Astrocyte (in vitro differentiated cells and primary cell): ENCODE measurements at regions not wholly inside any gene's neighbourhood (a gene's known extent, or its start where the extent isn't known, plus 50 kb on each side); places are given as distances from the start of the nearest gene placed in this dataset.

Experiments
- DNase-seq: peaks from one replicate; pipeline ENCODE4 v3.0.0-alpha.2; 2010; ENCODE audit warnings: low read depth
- FAIRE-seq: peaks from 2 replicates; lab custom pipeline; 2011; peaks lifted over from hg19 to GRCh38; lab: Jason Lieb, UNC
- H2AFZ ChIP-seq: 2 replicates; pipeline ENCODE4 v1.6.0; 2012; ENCODE audit warnings: low read depth, low read length, inconsistent platforms
- H3K27ac ChIP-seq: 2 replicates; pipeline ENCODE4 v1.5.1; 2011; ENCODE audit warnings: low read depth, low read length, inconsistent platforms
- H3K27me3 ChIP-seq: 2 replicates; pipeline ENCODE4 v1.6.0; 2011; ENCODE audit warnings: low read length, inconsistent platforms; ENCODE audit not compliant: insufficient read depth
- H3K36me3 ChIP-seq: 2 replicates; pipeline ENCODE4 v1.5.1; 2011; ENCODE audit warnings: low read length, inconsistent platforms; ENCODE audit not compliant: insufficient read depth
- H3K4me1 ChIP-seq: 2 replicates; pipeline ENCODE4 v1.5.1; 2011; ENCODE audit warnings: low read length, inconsistent platforms; ENCODE audit not compliant: insufficient read depth
- H3K4me2 ChIP-seq: 2 replicates; pipeline ENCODE4 v1.6.0; 2012; ENCODE audit warnings: low read length, inconsistent platforms
- H3K4me3 ChIP-seq: 2 replicates; pipeline ENCODE4 v1.5.1; 2011; ENCODE audit warnings: low read depth, mild to moderate bottlenecking, low read length, inconsistent platforms; ENCODE audit not compliant: insufficient read depth
- H3K79me2 ChIP-seq: 2 replicates; pipeline ENCODE4 v1.6.0; 2012; ENCODE audit warnings: mild to moderate bottlenecking, low read length, inconsistent platforms; ENCODE audit not compliant: insufficient read depth
- H3K9ac ChIP-seq: 2 replicates; pipeline ENCODE4 v1.6.0; 2012; ENCODE audit warnings: mild to moderate bottlenecking, low read length, inconsistent platforms
- H3K9me3 ChIP-seq: 2 replicates; pipeline ENCODE4 v1.5.1; 2012; ENCODE audit warnings: low read depth, mild to moderate bottlenecking, low read length, inconsistent platforms; ENCODE audit not compliant: insufficient read depth
- H4K20me1 ChIP-seq: 2 replicates; pipeline ENCODE4 v1.6.0; 2012; ENCODE audit warnings: low read length, inconsistent platforms; ENCODE audit not compliant: insufficient read depth
- H3K27ac Mint-ChIP-seq: one replicate; pipeline ENCODE4 v1.8.0; 2021; ENCODE audit warnings: mild to moderate bottlenecking, mixed read lengths; ENCODE audit not compliant: unreplicated experiment
- H3K27me3 Mint-ChIP-seq: one replicate; pipeline ENCODE4 v1.8.0; 2021; ENCODE audit warnings: low read depth, mixed read lengths; ENCODE audit not compliant: unreplicated experiment
- H3K36me3 Mint-ChIP-seq: one replicate; pipeline ENCODE4 v1.8.0; 2021; ENCODE audit warnings: low read depth, mixed read lengths; ENCODE audit not compliant: unreplicated experiment
- H3K4me1 Mint-ChIP-seq: one replicate; pipeline ENCODE4 v1.8.0; 2021; ENCODE audit warnings: low read depth, mixed read lengths; ENCODE audit not compliant: unreplicated experiment
- H3K4me3 Mint-ChIP-seq: one replicate; pipeline ENCODE4 v1.8.0; 2021; ENCODE audit warnings: mild to moderate bottlenecking, moderate library complexity, mixed read lengths; ENCODE audit not compliant: unreplicated experiment
- H3K9me3 Mint-ChIP-seq: one replicate; pipeline ENCODE4 v1.8.0; 2021; ENCODE audit warnings: mild to moderate bottlenecking, mixed read lengths; ENCODE audit not compliant: unreplicated experiment
- CTCF ChIP-seq: IDR thresholded peaks from 2 replicates; pipeline ENCODE4 v1.5.1; 2011; ENCODE audit warnings: low read depth, mild to moderate bottlenecking, inconsistent platforms, low read length, moderate library complexity; ENCODE audit not compliant: insufficient read depth
- EZH2 ChIP-seq: IDR thresholded peaks from 2 replicates; pipeline ENCODE4 v1.6.1; 2012; ENCODE audit warnings: mild to moderate bottlenecking, low read length, inconsistent platforms; ENCODE audit not compliant: insufficient read depth

GRCh38 chr11:90341986-90342385 is 119.1 kb upstream of the CHORDC1 start:
- no peak overlapping the region for H3K4me2 ChIP-seq
- no peaks in the 10 kb centered on the region for H4K20me1 ChIP-seq

GRCh38 chr11:90332415-90332814 is 109.6 kb upstream of the CHORDC1 start:
- Histone ChIP-seq H3K27ac (no peak overlapping the region), H3K4me1 (no peaks in the 10 kb centered on the region), H4K20me1 (no peaks in the 10 kb centered on the region), H3K27me3 (no peaks in the 10 kb centered on the region), H3K9ac (no peak overlapping the region), H3K79me2 (no peaks in the 10 kb centered on the region), H3K4me2 (no peak overlapping the region), H3K4me3 (no peak overlapping the region), H2AFZ (no peak overlapping the region), H3K9me3 (no peaks in the 10 kb centered on the region), H3K36me3 (no peaks in the 10 kb centered on the region)
- Mint-ChIP-seq H3K27ac (no peak overlapping the region), H3K36me3 (no peaks in the 10 kb centered on the region), H3K27me3 (no peaks in the 10 kb centered on the region), H3K4me1 (no peaks in the 10 kb centered on the region), H3K4me3 (no peak overlapping the region), H3K9me3 (no peaks in the 10 kb centered on the region)
- TF ChIP-seq EZH2, result no peak
- TF ChIP-seq CTCF, result no peak
- FAIRE-seq (no peak), DNase-seq (no peak)

More at GRCh38 chr11:90341986-90342385, 119.1 kb upstream of the CHORDC1 start:
- no peaks in the 10 kb centered on the region for H3K9me3 ChIP-seq
- no peaks in the 10 kb centered on the region for H3K27me3 Mint-ChIP-seq
- no peaks in the 10 kb centered on the region for H3K27me3 ChIP-seq
- H2AFZ ChIP-seq, result no peak overlapping the region
- TF ChIP-seq EZH2 (no peak), CTCF (no peak)
- no peak overlapping the region for H3K4me3 ChIP-seq
- H3K27ac Mint-ChIP-seq, result no peak overlapping the region
- H3K9ac ChIP-seq, result no peak overlapping the region
- no peak overlapping the region for H3K27ac ChIP-seq
- H3K36me3 ChIP-seq, result no peaks in the 10 kb centered on the region
- H3K79me2 ChIP-seq, result no peaks in the 10 kb centered on the region
- H3K4me3 Mint-ChIP-seq, result no peak overlapping the region
- H3K4me1 ChIP-seq, result no peaks in the 10 kb centered on the region
- no peaks in the 10 kb centered on the region for H3K4me1 Mint-ChIP-seq
- no peaks in the 10 kb centered on the region for H3K9me3 Mint-ChIP-seq
- H3K36me3 Mint-ChIP-seq, result no peaks in the 10 kb centered on the region
- no peak for DNase-seq
- no peak for FAIRE-seq

GRCh38 chr11:90330632-90331031 is 107.8 kb upstream of the CHORDC1 start:
- no peak overlapping the region for H3K9ac ChIP-seq
- no peak overlapping the region for H3K27ac ChIP-seq
- Mint-ChIP-seq H3K4me1 (no peaks in the 10 kb centered on the region), H3K27me3 (no peaks in the 10 kb centered on the region), H3K4me3 (no peak overlapping the region), H3K27ac (no peak overlapping the region), H3K9me3 (no peaks in the 10 kb centered on the region), H3K36me3 (no peaks in the 10 kb centered on the region)
- no peaks in the 10 kb centered on the region for H3K4me1 ChIP-seq
- H3K9me3 ChIP-seq, result no peaks in the 10 kb centered on the region
- H3K79me2 ChIP-seq, result no peaks in the 10 kb centered on the region
- H3K4me3 ChIP-seq, result no peak overlapping the region
- no peak overlapping the region for H2AFZ ChIP-seq
- H3K4me2 ChIP-seq, result no peak overlapping the region
- TF ChIP-seq CTCF (no peak), EZH2 (no peak)
- H4K20me1 ChIP-seq, result no peaks in the 10 kb centered on the region
- no peaks in the 10 kb centered on the region for H3K27me3 ChIP-seq
- no peak for FAIRE-seq
- DNase-seq, result no peak
- H3K36me3 ChIP-seq, result no peaks in the 10 kb centered on the region
